ENCODE measurements at regions not wholly inside any gene's neighbourhood (a gene's known extent, or its start where the extent isn't known, plus 50 kb on each side); places are given as distances from the start of the nearest gene placed in this dataset.

DNA sequence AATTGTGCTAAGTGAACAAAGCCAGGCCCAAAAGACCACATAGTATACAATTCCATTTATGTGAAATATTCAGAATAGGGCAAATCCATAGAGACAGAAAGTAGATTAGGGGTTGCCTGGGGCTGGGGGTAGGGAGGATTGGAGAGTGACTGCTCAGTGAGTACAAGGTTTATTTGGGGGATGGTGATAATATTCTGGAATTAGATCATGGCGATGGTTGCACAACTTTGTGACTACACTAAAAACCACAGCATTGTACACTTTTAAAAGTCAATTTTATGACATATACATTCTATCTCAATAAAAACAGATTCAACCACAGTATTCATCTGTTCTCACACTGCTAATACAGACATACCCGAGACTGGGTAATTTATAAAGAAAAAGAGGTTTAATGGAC, 68.7 kb upstream of the MAP1LC3B2 start:
- DNase-seq (ENCODE audit: insufficient read length), result no peak
- FAIRE-seq, result no peak
- no peak for TF ChIP-seq POLR2AphosphoS5 (IDR thresholded peaks at IDR 0.05; ENCODE audit: low read depth, low read length)
- no peak for TF ChIP-seq POLR2A (IDR thresholded peaks at IDR 0.05; ENCODE audit: low read depth, low read length)
- TF ChIP-seq TAF1 (IDR thresholded peaks at IDR 0.05; ENCODE audit: borderline replicate concordance, low read depth, low read length), result no peak

DNA sequence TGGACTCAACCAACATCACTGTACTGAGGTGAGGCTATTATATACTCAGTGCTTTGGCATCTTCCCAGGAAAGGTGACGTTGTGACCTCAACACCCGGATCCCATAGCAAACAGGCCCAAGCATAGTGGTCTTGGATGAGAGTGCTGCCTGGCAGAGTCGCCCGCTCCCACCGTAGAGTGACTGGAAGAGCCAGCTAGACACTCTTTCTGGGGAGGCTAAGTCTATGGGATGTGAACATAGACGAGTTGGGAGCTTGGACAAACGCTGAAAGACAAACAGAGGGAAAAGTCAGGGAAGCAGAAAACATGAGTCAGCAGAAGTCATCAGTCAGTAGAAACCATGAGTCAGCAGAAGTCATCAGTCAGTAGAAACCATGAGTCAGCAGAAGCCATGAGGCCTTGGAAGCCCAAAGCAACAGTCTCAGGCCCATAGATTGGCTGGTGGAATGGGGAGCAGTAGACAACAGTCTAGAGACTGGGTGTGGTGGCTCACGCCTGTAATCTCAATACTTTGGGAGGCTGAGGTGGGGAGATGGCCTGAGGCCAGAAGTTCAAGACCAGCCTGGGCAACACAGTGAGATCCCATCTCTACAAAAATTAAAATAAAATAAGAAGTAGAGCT, 66.4 kb upstream of the MAP1LC3B2 start:
- no peak for DNase-seq (ENCODE audit: insufficient read length)
- no peak for TF ChIP-seq TAF1 (IDR thresholded peaks at IDR 0.05; ENCODE audit: borderline replicate concordance, low read depth, low read length)
- no peak for FAIRE-seq

DNA sequence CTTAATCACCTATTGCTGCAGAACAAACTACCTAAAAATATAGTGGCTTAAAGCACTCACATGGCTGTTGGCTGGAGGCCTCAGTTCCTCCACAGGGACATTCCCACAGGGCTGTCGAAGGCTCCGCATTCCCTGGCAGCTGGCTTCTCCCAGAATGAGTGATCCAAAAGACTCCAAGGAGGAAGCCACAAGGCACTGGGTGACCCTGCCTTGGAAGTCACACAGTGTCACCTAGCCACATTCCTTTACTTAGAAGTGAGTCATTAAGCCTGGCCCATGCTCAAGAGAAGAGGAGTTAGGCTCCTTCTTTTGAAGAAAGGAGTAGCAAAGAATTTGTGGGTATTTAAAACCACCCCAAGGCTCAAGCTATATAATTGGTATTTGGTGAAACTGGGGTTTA, 63.9 kb upstream of the MAP1LC3B2 start:
- DNase-seq (ENCODE audit: insufficient read length), result no peak
- no peak for FAIRE-seq
- TF ChIP-seq POLR2A (IDR thresholded peaks at IDR 0.05; ENCODE audit: low read depth, low read length) (no peak), POLR2AphosphoS5 (IDR thresholded peaks at IDR 0.05; ENCODE audit: low read depth, low read length) (no peak), TAF1 (IDR thresholded peaks at IDR 0.05; ENCODE audit: borderline replicate concordance, low read depth, low read length) (no peak)

DNA sequence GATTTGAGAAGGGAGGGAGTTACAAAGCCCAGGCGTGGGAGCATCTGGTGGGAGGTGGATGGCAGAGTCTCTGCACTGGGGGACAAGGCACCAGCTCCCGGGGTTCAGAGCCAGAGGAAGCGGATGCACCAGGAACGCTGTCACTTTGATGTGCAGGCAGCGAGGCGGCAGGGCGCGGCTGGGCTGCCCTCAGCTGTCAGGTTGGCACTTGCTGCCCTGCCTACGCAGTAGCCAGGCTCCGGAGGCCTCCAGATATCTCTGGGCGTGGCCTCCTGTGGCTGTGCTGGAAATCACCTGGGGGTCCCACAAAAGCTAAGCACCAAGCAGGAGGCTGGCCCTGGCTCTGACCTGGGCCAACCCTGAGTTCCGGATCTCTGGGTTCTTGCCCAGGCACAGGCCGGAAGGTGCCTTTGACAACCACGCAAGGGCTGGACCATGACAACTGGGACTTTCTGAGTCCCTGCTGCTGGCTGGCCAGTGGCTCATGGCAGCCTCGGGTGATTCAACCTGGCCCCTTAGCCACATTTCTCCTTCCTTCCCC, 62.1 kb upstream of the MAP1LC3B2 start:
- FAIRE-seq, result no peak
- TF ChIP-seq POLR2A (IDR thresholded peaks at IDR 0.05; ENCODE audit: low read depth, low read length), result no peak
- no peak for TF ChIP-seq POLR2AphosphoS5 (IDR thresholded peaks at IDR 0.05; ENCODE audit: low read depth, low read length)
- TF ChIP-seq TAF1 (IDR thresholded peaks at IDR 0.05; ENCODE audit: borderline replicate concordance, low read depth, low read length), result no peak

DNA sequence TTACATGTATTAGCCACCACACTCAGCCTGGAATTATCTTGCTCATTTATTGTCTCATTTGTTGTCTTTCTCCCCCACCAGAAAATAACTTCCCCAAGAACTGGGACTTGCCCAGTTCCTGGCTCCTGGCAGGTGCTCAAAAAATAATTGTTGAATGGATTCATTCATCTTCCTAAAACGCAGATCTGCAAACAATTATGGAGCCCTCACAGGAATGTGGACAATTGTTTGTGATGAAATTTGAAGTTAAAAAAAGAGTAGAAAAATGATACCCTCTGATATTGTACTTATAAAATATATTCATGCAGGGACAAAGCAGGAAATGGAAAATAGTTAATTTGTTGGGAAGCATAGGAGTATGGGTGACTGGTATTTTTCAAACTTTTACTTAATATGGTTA, 60.7 kb upstream of the MAP1LC3B2 start:
- FAIRE-seq (no peak), DNase-seq (ENCODE audit: insufficient read length) (no peak)
- TF ChIP-seq TAF1 (IDR thresholded peaks at IDR 0.05; ENCODE audit: borderline replicate concordance, low read depth, low read length), result no peak
- TF ChIP-seq POLR2A (IDR thresholded peaks at IDR 0.05; ENCODE audit: low read depth, low read length), result no peak
- no peak for TF ChIP-seq POLR2AphosphoS5 (IDR thresholded peaks at IDR 0.05; ENCODE audit: low read depth, low read length)

More for the DNA sequence above, 62.1 kb upstream of the MAP1LC3B2 start:
- no peak for DNase-seq (ENCODE audit: insufficient read length)

- no peak for DNase-seq (ENCODE audit: insufficient read length)
- TF ChIP-seq POLR2AphosphoS5 (IDR thresholded peaks at IDR 0.05; ENCODE audit: low read depth, low read length) (no peak), POLR2A (IDR thresholded peaks at IDR 0.05; ENCODE audit: low read depth, low read length) (no peak), TAF1 (IDR thresholded peaks at IDR 0.05; ENCODE audit: borderline replicate concordance, low read depth, low read length) (no peak)
- no peak for FAIRE-seq
These were observed 56.9 kb upstream of the MAP1LC3B2 start for GRCh38 chr12:116502141-116502725.

GRCh38 chr12:116502989-116503496, 56.1 kb upstream of the MAP1LC3B2 start:
- FAIRE-seq, result no peak
- TF ChIP-seq TAF1 (IDR thresholded peaks at IDR 0.05; ENCODE audit: borderline replicate concordance, low read depth, low read length) (no peak), POLR2A (IDR thresholded peaks at IDR 0.05; ENCODE audit: low read depth, low read length) (no peak), POLR2AphosphoS5 (IDR thresholded peaks at IDR 0.05; ENCODE audit: low read depth, low read length) (no peak)
- DNase-seq (ENCODE audit: insufficient read length), result no peak

DNA sequence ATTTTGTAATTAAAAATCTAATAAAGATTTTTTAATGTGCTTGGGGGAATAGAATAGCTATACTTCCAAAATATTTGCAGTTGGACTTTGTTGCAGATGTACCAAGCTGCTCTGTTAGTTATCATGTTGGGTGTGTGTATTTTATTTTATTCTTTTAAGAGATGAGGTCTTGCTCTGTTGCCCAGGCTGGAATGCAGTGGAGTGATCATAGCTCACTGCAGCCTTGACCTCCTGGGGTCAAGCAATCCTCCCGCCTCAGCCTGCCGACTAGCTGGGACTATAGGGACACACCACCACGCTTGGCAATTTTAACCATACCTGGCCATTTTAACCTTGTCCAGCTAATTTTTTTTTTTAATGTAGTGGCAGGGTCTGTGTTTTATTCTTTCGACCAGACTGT, 54.7 kb upstream of the MAP1LC3B2 start:
- DNase-seq (ENCODE audit: insufficient read length) (no peak), FAIRE-seq (no peak)
- no peak for TF ChIP-seq POLR2A (IDR thresholded peaks at IDR 0.05; ENCODE audit: low read depth, low read length)
- no peak for TF ChIP-seq TAF1 (IDR thresholded peaks at IDR 0.05; ENCODE audit: borderline replicate concordance, low read depth, low read length)
- no peak for TF ChIP-seq POLR2AphosphoS5 (IDR thresholded peaks at IDR 0.05; ENCODE audit: low read depth, low read length)

DNA sequence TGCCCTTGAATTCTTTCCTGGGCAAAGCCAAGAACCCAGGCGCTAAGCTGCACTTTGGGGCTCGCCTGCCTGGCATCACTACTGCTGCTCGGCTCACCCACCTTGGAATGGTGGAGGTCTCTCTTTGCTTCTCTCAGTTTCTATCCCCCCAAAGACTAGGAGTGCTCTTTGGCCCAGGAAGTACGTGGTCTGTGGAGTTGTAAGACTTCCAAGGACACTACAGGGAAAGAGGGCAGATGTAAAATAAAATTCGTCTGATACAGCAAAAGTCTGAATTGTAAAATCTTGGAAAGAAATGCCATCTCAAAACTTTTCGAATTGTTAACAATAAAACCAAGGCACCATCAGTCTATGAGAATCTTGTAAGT, 52.5 kb upstream of the MAP1LC3B2 start:
- FAIRE-seq (no peak), DNase-seq (ENCODE audit: insufficient read length) (no peak)
- TF ChIP-seq TAF1 (IDR thresholded peaks at IDR 0.05; ENCODE audit: borderline replicate concordance, low read depth, low read length), result no peak
- TF ChIP-seq POLR2A (IDR thresholded peaks at IDR 0.05; ENCODE audit: low read depth, low read length), result no peak

DNA sequence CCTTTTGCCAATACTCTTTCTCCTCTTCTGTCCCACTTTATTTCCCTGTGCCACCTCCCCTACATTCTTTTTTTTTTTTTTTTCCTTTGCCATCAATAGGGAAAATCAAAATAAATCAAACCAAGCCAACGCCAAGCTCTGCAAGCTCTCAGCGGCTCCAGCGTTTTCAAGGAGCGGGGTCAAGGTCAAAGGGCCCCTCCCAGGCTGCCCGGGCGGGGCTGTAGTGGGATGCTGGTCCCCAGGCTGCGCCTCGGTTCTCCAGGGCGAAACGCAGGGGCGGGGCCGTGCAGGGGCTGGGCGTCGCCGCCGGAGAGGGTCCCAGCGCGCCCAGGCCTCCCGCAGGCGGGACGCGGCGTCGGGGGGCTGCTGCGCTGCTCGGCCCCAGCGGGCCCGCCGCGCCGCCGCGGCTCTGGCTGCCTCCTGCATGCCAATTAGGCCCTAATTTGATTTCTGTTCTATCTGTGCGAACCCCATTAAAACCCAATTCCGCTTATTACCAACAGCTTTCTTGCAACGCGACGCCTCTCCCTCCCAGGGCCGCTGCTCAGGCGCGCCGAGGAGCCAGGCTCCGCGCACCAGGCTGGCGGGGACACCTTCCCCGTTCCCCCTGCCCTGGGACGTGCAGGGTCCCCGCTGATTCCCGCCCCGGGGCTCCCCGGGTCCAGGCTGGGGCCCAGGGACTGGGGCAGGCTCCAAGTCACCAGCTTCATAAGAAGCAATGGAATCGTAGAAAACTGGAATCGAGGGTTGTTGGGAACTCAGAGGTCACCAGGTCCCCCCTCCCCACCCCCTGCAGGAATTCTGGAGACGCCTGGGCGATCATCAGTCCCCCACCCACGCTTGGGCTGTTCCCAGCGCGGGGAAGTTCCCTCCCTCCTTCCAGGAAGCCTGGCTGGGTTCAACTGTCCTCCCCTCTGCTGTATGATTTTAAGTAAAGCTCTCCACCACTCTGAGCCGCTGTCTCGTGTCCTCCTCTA, 50.7 kb upstream of the MAP1LC3B2 start:
- TF ChIP-seq POLR2AphosphoS5 (IDR thresholded peaks at IDR 0.05; ENCODE audit: low read depth, low read length), result no peak
- no peak for TF ChIP-seq TAF1 (IDR thresholded peaks at IDR 0.05; ENCODE audit: borderline replicate concordance, low read depth, low read length)
- TF ChIP-seq POLR2A (IDR thresholded peaks at IDR 0.05; ENCODE audit: low read depth, low read length), result no peak
- DNase-seq (ENCODE audit: insufficient read length) (no peak), FAIRE-seq (no peak)
